SH-SY5Y (cell line): ENCODE measurements at regions not wholly inside any gene's neighbourhood (a gene's known extent, or its start where the extent isn't known, plus 50 kb on each side); places are given as distances from the start of the nearest gene placed in this dataset.

Source experiments
- GATA2 ChIP-seq: IDR thresholded peaks from 2 replicates; pipeline ENCODE4 v1.6.1; 2011; ENCODE audit warnings: mild to moderate bottlenecking, low read depth, low read length
- GATA3 ChIP-seq: IDR thresholded peaks from 2 replicates; pipeline ENCODE4 v1.6.1; 2011; ENCODE audit warnings: low read depth, mild to moderate bottlenecking, low read length, moderate library complexity

DNA sequence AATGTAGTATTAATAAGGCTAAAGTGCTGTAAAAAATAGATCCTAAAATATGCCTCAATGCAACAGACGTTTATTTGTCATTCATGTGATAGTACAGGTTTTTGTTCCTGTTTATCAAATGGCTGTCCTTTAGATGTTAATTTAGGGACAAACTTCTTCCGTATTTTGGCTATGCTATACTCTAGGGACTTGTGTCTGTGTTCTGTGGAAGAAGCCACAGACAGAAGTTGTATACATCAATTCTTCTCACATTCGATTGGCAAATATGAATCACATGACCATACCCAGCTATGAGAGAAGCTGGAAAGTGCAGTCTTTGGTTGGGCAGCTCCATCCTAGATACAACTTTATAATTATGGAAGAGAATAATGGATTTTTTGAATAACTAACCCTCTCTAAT lies 232.7 kb upstream of the SNX7 start:
- TF ChIP-seq GATA3: no peak
- no peak for TF ChIP-seq GATA2
